NCI-H526 treated with DMSO at 0.1 percent for 48 hours (cell line): ENCODE measurements at regions not wholly inside any gene's neighbourhood (a gene's known extent, or its start where the extent isn't known, plus 50 kb on each side); places are given as distances from the start of the nearest gene placed in this dataset.

Experiments
- DNase-seq: peaks from one replicate; lab custom pipeline; 2025; lab: John Stamatoyannopoulos, UW

GRCh38 chr5:31048282-31049270 lies 144.9 kb upstream of the CDH6 start:
- no peak for DNase-seq

- no peak for DNase-seq
Observed at GRCh38 chr5:31047621-31048020, 145.9 kb upstream of the CDH6 start.

DNA sequence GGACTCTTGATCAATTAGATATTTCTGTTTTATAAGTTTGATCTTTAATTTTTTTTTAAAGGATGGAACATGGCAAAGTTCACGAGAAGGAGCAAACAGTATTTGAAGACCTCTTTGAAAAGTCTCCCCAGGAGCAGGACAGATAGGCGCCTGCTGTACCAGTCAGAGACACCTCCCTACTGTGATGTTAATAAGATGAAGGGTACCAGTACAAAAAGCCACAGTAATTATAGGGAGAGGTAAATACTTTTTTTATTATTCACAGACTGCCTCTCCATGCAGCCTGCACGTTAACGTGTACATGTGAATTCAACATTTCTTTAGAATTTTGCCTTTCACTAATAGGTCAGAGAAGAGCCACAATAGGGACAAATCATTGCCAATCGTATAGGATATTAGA lies 146.5 kb upstream of the CDH6 start:
- no peak for DNase-seq

- DNase-seq: no peak
Observed at GRCh38 chr5:31036411-31036810, 157.1 kb upstream of the CDH6 start.

DNA sequence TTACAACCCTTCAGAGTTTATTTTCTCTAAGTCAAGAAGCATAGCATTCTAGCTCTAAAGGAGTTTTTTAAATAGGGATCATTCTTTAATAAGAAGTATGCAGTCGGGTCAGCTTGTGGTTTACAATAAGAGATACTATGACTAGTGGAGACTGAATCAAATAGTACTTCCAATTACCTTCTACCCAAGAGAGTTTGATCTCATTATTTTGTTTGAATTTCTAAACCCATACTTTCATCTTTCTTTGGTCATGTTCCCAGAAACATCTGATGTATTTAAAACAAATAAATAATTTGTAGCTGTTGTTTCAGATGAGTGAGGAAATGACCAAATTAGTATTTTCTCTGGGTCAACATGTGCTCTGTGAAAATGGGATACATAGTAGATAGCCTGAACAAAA lies 160.2 kb upstream of the CDH6 start:
- DNase-seq: no peak

DNA sequence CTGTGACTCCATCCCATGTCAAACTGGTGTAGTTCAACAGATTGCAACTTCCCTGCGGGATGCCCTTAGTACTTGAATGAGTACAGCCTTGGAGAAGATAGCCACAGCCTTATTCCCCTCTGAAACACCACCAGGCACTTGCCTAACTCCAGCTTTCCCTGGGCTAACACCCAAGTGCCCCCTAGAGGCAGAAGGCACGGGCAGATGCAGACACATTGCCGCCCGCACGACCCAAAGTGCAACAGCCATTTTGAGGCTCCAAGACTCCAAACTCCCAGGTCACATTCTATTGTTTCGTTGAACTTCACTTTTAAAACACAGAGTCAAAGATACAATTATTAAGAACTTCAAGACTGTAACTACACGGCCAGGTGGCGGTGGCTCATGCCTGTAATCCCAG lies 163.6 kb upstream of the CDH6 start:
- no peak for DNase-seq

DNA sequence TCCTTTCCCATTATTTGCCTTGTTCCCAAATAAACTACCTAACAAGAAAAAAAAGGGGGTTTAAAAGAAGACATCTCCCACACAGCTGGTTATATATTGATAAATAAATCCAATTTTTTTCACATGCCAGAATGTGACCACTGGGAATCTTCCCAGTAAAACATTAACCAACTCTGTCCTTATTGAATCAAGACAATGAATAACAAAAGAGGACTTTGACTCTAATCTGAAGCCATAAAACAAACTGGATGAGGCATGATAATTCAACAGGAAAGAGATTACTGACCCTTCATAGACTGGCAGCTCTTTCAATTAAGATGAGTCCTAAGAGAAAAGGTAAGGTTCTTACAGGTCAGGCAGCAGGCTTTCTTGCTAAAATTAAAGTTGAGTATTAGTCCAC lies 165.8 kb upstream of the CDH6 start:
- DNase-seq: no peak

DNA sequence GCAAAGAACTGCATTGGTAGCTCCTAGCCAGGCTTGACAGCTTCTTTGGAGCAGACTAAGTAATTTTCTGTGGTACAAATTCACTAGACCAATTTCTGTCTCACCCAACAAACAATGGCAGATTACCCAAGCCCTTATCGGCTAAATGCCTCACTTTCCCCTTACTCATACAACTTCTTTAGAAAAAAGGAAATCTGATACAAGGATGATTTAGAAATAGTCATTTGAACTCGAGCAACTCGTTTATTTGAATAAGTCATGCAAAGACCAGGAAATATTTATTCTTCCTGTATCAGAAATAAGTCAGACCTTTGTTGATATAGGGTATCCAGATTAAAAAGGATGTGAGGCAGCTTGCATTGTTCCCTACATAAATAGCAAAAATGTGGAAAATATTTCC lies 170.4 kb upstream of the CDH6 start:
- no peak for DNase-seq

DNA sequence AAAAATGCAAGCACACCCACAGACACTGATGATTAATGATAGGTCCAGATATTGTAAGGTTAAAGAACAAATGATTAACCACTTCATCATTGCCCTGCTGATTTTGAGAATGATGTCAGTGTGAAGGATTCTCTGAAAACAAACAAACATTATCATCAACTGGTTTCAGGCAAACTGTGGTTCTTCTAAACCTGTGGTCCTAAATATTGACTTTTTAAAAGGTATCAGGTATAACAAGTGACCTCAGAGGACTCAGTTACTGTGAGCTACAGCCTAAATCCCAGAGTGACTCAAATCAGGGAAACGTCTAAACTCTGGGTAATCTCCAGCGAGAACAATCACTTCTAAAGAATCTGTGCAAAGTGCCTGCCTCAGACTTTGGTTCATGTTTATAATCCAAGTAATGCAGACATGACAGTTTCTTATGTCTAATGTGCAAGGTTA lies 172.3 kb upstream of the CDH6 start:
- no peak for DNase-seq

- no peak for DNase-seq
Observed at GRCh38 chr5:31008231-31008630, 185.3 kb upstream of the CDH6 start.

DNA sequence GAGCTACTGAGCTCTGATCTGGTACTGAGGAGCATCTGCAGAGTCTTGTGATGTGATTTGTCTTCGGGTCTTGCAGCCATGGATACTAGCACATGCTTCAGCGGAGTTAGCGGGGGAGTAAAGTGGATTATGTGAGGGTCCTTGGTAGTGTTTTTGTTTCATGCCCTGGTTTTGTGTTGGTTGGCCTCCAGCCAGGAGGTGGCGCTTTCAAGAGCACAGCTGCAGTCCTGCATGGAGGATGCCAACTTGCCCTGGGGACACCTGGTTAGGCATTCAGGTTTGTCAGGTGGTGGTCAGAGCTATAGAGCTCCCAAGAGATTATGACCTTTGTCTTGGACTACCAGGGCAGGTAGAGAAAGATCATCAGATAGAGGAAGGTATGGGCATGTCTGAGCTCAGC lies 185.8 kb upstream of the CDH6 start:
- DNase-seq: no peak

GRCh38 chr5:31000287-31000686 lies 193.2 kb upstream of the CDH6 start:
- no peak for DNase-seq

- no peak for DNase-seq
Observed at GRCh38 chr5:30997681-30998080, 195.8 kb upstream of the CDH6 start.

- no peak for DNase-seq
Observed at GRCh38 chr5:30994902-30995301, 198.6 kb upstream of the CDH6 start.

DNA sequence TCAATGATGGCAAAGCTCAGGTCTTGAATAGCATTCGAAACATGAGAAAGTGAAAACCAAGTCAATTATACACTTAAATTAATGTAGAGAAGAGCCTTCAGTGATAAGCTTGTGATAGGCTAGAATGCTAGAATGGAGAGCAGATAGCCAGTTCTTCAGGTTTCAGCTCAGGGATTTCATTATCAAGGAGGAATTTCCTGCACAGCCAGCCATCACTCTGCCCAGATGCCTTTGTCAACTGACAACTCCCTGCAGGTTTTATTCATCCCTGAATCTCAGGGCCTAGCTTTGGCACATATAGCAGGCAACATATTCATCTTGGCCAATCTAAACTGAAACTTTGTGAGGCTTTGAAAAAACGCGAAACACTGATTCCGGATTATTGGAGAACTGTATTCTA lies 199.3 kb upstream of the CDH6 start:
- DNase-seq: no peak

DNA sequence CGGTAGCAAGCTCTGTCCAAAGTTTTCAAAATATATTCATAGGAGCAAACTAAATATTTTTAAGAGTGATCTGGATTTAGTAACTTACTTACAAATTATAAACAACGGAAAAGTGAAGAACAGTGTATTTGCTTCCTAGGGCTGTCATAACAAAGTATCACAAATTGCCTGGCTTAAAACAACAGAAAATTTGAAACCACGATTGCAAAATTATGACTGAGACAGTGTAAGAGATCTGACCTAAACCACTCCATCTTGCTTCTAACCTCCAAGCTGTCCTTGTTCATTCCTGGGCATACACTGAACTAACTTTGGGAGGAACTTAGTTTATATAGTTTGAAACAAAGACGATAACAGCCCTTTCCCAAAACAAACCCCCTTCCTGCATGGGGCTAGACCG lies 202.0 kb upstream of the CDH6 start:
- no peak for DNase-seq

- no peak for DNase-seq
Observed at GRCh38 chr5:30981576-30981975, 211.9 kb upstream of the CDH6 start.

GRCh38 chr5:30968971-30969370 lies 224.5 kb upstream of the CDH6 start:
- no peak for DNase-seq

- no peak for DNase-seq
Observed at GRCh38 chr5:30960036-30960435, 233.4 kb upstream of the CDH6 start.

- DNase-seq: no peak
Observed at GRCh38 chr5:30959238-30959637, 234.2 kb upstream of the CDH6 start.

GRCh38 chr5:30957591-30957990 lies 235.9 kb upstream of the CDH6 start:
- no peak for DNase-seq

- no peak for DNase-seq
Observed at GRCh38 chr5:30956251-30956650, 237.2 kb upstream of the CDH6 start.

GRCh38 chr5:30937070-30937469 lies 256.4 kb upstream of the CDH6 start:
- DNase-seq: no peak

GRCh38 chr5:30933599-30933998 lies 259.9 kb upstream of the CDH6 start:
- no peak for DNase-seq
